GM21529 (cell line): ENCODE measurements at regions not wholly inside any gene's neighbourhood (a gene's known extent, or its start where the extent isn't known, plus 50 kb on each side); places are given as distances from the start of the nearest gene placed in this dataset.

Source experiments
- ATAC-seq: cut with Tn5 transposase; IDR thresholded peaks from one replicate; pipeline ENCODE4 v1.9.1; 2021; ENCODE audit not compliant: unreplicated experiment

GRCh38 chr2:118622913-118623312 is 224.5 kb downstream of the EN1 start:
- no peak for ATAC-seq

- ATAC-seq, result no peak
Measured at GRCh38 chr2:118622108-118622507, 225.3 kb downstream of the EN1 start.

DNA sequence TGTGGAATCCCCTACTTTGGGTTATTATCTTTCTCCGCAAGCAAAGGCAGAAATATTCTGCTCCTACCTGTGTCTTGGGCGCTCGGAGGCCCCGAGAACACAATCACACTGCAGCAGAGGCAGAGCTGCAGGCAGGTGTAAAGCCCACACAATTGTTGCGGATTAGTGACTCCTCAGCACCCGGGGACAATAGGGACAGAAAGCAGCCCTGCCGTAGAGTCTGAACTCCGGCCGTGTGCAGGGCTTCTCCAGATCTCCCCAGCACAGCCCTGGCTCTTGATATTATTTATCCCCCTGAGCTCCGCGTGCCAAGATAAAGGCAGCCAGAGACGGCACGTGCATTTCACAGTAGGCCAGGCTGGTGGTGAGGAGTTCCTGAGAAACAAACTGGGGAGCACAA is 229.2 kb downstream of the EN1 start:
- no peak for ATAC-seq

- ATAC-seq, result no peak
Measured at GRCh38 chr2:118616432-118616831, 231.0 kb downstream of the EN1 start.

- no peak for ATAC-seq
Measured at GRCh38 chr2:118614841-118615271, 232.6 kb downstream of the EN1 start.

GRCh38 chr2:118613737-118614136 is 233.7 kb downstream of the EN1 start:
- ATAC-seq, result no peak

DNA sequence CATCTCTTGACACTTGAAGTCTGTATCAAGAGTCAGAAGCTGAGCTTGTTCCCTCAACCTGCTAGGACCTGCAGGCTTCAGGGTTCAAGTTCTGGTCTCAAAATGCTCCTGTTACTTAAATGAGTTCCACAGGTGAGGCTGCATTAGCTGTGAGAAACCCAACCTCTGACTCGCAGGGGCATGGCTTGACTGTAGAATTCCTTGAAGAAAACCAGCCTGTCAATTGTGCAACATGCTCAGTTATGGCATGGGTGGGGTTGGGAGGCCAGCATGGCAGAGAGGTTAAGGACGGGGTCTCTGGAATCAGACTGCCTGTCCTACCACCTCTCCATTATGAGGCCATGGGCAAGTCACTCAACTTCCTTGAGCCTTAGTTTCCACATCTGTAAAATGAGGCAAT is 235.8 kb downstream of the EN1 start:
- no peak for ATAC-seq

DNA sequence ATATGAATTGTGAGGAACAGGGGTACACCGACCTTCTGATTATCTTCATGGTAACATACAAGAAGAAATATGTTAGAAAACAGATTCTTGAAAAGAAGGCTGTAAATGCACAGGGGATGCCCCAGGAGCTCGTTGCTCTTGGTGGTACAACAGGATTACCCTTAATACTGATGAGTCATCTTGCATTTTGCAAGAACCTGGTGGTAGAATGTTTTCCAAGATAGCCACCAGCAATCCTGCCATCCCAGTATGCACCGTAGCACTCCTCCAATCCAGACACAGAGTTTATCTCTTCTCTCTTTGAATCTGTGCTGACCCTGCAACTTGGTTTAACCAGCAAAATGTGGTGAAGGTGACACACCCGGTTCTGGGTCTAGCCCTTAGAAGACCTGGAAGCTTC is 238.3 kb downstream of the EN1 start:
- ATAC-seq, result no peak

DNA sequence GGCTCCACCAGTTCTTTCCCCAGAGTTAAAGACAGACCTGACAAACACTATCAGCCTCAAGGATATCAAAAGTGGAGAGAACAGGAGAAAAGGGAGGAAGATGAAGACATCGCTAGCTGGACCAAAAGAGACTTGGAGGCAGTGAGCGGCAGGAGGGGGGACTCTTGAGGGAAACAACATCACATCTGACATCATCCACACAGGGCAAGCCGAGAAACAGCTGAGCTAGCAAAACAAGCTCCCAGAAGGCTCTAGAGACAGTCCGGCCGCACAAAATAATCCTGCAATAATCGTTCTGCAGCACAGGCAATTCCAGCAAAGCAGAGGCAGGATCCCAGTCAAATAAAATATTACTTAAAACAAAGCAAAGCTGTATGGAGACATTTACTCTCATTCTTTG is 239.8 kb downstream of the EN1 start:
- no peak for ATAC-seq

- ATAC-seq, result no peak
Measured at GRCh38 chr2:118604811-118605210, 242.6 kb downstream of the EN1 start.

DNA sequence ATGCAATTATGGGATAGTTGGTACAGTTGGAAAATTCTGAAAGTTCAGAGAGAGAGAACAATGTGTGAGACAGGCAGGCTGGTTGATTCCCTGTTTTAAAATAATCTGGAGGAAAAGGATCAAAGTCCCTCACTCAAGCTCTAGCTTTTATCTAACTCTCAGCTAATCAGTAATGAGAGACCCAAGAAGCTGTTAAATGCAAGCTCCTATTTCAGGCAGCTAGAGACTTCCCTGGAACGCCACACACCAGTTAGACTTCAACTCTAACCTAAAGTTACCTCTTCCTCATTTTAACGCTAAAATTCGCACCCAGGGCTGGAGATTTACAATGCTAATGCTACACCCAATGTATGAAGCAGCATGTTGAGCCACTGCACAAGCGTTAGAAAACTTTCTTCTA is 243.1 kb downstream of the EN1 start:
- no peak for ATAC-seq

DNA sequence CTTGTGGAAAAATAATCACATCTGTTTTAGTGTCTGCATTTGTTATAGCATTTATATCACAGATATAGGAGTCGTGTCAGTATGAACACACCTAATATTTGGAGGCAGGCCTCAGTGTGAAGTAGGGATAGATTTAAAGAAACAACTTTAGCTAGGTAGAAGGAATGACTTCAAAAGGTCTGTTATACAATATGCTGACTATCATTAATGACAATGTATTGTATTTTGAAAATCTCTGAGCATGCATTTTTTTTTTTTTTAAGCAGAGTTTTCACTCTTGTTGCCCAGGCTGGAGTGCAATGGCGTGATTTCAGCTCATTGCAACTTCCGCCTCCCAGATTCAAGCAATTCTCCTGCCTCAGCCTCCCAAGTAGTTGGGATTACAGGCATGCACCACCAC is 248.3 kb downstream of the EN1 start:
- ATAC-seq, result no peak

- ATAC-seq, result no peak
Measured at GRCh38 chr2:118596620-118597019, 250.8 kb downstream of the EN1 start.

DNA sequence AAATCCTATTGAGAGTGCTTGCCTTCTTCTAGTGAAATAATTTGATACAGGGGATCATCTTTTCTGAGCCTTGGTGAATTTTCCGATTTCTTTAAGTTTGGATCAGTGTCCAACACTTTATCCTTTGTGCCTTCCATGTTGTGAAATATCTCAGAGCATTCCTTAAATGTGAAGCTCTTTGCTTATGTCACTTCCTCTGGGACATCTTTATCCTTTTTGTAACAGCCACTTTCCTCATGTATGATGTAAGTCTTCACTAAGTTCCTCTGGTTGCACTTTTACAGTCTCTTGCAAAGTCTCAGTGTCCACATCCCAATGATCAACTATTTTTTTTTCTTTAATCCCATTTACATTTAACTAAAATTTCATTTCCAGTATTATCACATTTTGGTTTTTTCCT is 254.2 kb downstream of the EN1 start:
- ATAC-seq, result no peak

GRCh38 chr2:118591223-118591622 is 256.2 kb downstream of the EN1 start:
- ATAC-seq, result no peak

- ATAC-seq, result no peak
Measured at GRCh38 chr2:118589721-118590120, 257.7 kb downstream of the EN1 start.

GRCh38 chr2:118588850-118589249 is 258.6 kb downstream of the EN1 start:
- no peak for ATAC-seq

DNA sequence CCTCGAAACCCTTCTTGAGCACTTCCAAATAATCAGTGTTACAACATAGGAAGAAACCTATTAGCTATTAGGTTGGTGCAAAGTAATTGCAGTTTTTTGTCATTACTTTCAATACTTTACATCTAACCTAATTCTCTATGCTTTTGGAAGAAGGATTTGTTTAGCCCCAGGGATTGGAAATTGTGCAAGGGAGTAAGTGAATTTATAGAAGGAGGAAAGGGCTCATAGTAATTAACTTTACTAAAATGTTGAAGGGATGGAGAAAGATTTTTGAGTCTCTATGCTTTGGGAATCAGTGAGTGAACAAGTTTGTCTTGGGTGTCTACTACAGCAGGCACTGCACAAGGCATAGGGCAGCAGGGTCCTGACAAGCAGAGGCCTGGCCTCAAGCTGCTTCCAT is 261.1 kb downstream of the EN1 start:
- ATAC-seq, result no peak

DNA sequence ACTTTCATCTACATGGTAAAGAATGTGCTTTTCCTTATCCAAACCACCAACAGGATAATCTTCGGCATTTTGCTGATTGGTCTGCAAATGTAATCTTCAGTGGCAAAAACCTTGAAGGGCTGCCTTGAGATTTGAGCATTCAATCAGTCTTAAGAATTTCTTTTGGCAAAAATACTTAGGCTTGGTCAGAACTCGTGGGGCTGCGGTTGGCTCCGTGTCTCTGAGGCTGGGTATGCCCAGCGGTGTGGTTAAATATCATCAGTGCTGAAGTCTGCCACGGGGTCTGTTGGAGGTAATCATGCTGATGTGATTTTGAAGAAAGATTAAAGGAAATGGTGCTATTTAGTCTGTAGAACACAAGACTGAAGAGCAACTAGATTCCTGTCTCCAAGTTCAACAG is 262.6 kb downstream of the EN1 start:
- no peak for ATAC-seq

GRCh38 chr2:118584062-118584749 is 263.2 kb downstream of the EN1 start:
- no peak for ATAC-seq

DNA sequence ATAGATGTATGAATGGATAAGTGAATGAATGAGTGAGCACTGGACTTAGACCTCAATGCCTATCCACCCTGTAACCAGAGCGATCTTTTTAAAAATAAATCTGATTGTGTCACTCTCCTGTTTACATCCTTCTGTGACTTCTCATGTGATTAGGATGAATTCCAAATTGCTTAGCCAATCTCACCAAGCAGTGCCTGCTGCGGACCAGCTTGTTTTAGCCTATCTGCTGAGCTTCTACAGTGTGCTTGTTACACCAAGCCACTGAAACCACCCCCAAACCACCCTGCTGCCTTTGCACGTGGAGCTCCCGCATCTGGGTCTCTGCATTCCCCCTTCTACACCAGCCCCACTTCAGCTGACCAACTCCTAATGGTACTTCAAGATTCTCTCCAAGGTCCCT is 265.4 kb downstream of the EN1 start:
- ATAC-seq, result no peak

- ATAC-seq, result no peak
Measured at GRCh38 chr2:118580651-118581050, 266.8 kb downstream of the EN1 start.

GRCh38 chr2:118580107-118580506 is 267.3 kb downstream of the EN1 start:
- no peak for ATAC-seq
